GM12875 (cell line): ENCODE measurements at regions not wholly inside any gene's neighbourhood (a gene's known extent, or its start where the extent isn't known, plus 50 kb on each side); places are given as distances from the start of the nearest gene placed in this dataset.

Experiments used
- H3K4me3 ChIP-seq: one replicate; pipeline ENCODE4 v1.5.1; 2011; ENCODE audit warnings: low read depth, low read length, control low read depth
- TF ChIP-seq, protein P1 (sequence below): IDR thresholded peaks from 2 replicates; pipeline ENCODE4 v1.5.1; 2011; ENCODE audit warnings: low read depth, mild to moderate bottlenecking, control low read depth, inconsistent platforms, low read length, moderate library complexity, borderline replicate concordance; ENCODE audit not compliant: insufficient read depth

DNA sequence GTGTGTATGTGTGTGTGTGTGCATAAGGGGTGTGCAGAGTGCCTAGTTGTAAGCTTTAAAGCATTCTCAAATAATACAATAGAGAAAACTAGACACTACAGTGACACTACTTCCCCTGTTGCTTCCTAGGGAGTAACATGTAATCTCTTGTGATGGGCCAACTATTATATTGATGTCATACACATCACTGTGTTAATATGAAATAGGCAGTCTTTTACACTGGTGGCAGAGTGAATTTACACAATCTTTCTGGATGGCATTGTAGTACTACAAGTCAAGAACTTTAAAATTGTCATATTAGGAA is 488.0 kb upstream of the ZEB2 start:
- no peak overlapping the region for H3K4me3 ChIP-seq
- TF ChIP-seq, protein P1, sequence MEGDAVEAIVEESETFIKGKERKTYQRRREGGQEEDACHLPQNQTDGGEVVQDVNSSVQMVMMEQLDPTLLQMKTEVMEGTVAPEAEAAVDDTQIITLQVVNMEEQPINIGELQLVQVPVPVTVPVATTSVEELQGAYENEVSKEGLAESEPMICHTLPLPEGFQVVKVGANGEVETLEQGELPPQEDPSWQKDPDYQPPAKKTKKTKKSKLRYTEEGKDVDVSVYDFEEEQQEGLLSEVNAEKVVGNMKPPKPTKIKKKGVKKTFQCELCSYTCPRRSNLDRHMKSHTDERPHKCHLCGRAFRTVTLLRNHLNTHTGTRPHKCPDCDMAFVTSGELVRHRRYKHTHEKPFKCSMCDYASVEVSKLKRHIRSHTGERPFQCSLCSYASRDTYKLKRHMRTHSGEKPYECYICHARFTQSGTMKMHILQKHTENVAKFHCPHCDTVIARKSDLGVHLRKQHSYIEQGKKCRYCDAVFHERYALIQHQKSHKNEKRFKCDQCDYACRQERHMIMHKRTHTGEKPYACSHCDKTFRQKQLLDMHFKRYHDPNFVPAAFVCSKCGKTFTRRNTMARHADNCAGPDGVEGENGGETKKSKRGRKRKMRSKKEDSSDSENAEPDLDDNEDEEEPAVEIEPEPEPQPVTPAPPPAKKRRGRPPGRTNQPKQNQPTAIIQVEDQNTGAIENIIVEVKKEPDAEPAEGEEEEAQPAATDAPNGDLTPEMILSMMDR, result no peak

DNA sequence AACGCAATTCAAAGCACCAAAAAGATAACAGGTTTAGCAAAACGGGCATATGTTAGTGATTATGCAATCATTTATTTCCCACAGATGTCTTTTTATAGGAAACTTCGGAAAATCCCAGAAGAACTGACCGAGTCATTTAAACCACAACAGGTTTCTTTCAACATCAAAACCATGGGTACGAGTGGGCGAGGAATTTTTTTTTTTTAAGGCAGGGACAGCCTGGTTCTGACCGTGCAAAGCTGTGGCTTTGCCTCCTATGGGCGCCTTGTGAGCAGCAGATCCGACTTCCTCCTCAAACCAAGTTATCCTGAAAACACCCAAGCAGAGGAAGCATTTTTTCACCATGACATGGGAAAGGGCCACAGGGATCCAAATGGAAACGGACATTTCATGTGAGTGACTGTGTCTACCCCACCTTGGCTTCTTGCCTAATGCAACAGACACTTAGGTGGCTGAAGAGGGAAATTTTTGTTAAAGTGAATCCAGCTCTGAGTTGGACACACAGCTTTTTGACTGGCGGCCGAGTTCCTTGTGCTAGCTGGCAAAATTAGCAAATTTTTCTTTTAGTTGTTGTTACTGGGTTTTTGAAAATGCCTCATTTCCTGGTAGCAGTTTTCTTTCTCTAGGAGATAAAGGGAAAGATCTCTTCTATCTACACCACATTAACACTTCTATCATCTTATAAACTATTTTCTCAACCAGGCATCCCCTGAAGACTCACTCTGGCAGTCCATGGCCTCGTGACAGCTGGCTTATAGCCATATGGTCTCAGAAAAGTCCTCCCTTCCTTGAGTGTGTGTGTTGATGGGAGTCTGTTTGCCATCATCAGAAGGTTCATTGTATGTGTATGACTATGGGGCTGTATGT is 487.4 kb upstream of the ZEB2 start:
- H3K4me3 ChIP-seq, result no peak overlapping the region
- TF ChIP-seq, protein P1, result no peak

DNA sequence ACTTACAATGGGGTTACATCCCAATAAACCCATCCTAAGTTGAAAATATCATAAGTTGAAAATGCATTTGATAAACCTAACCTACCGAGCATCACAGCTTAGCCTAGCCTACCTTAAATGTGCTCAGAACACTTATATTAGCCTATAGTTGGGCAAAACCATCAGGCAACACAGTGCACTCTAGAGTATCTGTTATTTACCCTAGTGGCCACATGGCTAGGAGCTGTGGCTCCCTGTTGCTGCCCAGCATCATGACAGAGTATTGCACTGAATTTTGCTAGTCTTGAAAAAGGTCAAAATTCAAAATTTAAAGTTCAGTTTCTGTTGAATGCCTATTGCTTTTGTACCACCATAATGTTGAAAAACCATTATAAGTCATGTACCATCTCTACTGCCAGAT is 482.7 kb upstream of the ZEB2 start:
- no peak overlapping the region for H3K4me3 ChIP-seq
- TF ChIP-seq, protein P1, result no peak

DNA sequence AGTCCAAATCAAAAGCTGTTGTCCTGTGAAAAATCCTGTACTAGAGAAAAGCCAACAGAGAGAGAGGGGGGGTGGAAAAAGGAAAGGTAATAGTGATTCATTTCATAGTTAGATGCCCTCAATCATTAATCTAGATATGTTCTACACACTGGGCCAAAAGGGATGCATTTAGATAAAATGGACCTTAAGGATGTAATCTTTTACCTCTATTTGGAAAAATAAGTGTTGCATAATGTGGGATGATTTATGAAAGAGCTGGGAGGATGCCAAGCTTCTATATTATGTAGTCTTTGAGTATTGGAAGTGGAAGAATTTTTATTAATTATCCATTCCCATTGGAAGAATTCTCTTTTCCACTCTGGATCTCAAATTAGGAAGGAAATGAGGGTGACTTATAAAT is 480.5 kb upstream of the ZEB2 start:
- TF ChIP-seq, protein P1, result no peak
- no peak overlapping the region for H3K4me3 ChIP-seq

DNA sequence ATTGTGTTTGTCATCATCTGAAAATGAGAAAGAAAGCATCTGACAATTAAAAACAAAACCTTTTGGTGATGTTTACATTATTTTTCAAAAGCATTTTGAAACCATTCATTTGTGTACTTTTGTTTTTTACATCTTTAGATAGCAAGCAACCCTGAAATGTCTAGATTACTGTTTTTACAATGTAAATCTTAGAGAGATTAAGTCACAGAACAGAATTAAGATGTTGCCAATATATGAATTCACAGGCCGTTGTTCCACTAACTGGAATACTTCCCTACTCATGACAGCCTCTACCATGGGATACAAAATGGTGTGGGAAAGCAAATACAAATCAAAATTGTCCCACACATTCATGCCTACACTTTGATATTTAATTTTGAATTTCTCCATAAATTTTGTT is 480.0 kb upstream of the ZEB2 start:
- no peak overlapping the region for H3K4me3 ChIP-seq
- TF ChIP-seq, protein P1, result no peak

DNA sequence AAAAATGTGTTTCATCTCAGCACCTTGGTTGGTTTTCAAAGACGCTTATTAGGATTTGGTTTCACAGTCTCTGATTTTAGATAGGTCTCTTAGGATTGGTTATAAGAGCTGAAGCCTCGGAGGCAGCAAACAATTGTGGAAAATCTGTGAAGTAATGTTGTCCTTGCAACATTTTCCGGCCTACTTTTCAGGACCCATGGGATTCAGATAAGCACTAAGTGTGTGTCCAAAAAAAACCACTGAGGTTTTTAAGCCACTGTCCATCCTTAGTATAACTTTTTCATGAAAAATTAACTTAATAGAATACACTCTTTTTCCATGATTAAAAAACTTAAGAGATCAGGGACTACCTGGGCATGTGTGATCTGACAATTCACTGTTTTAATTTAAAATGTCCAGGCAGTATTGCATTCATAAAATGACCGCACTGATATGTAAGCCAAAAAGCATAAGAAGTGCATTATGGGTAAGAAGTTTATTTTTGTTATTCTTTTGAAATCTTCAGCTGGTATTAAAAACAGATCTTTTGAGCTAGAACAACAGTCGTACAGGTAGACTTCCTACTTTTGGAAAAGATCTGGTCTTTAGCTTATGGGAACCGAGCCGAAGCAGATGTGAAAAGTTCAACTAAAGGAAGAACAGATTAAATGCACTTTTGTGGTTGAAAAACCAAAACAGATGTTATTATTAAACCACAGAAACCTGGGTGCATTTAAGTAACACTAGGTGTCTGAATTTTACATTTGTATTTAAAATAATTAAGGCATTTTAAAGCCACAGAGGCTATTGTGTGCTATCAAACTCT is 479.4 kb upstream of the ZEB2 start:
- TF ChIP-seq, protein P1, result no peak
- H3K4me3 ChIP-seq, result no peak overlapping the region
